ENCODE measurements at regions not wholly inside any gene's neighbourhood (a gene's known extent, or its start where the extent isn't known, plus 50 kb on each side); places are given as distances from the start of the nearest gene placed in this dataset.

- TF ChIP-seq POLR2A (IDR thresholded peaks at IDR 0.05; ENCODE audit: low read length) (no peak), GATA1 (IDR thresholded peaks at IDR 0.05; ENCODE audit: low read depth, low read length) (no peak)
Observed at GRCh38 chr3:43966126-43966525, 275.4 kb downstream of the ABHD5 start.
